ENCODE measurements at regions not wholly inside any gene's neighbourhood (a gene's known extent, or its start where the extent isn't known, plus 50 kb on each side); places are given as distances from the start of the nearest gene placed in this dataset.
"Not testable (repeated sequence)": the region's sequence is repeated elsewhere in the genome, so short reads cannot be mapped to it uniquely, and the experiment has no call there.

GRCh38 chrX:43225626-43226328 lies 430.3 kb upstream of the MAOA start:
- DNase-seq (ENCODE audit: low read depth): no peak

GRCh38 chrX:43238461-43238945 lies 417.6 kb upstream of the MAOA start:
- no peak for DNase-seq (ENCODE audit: low read depth)

DNA sequence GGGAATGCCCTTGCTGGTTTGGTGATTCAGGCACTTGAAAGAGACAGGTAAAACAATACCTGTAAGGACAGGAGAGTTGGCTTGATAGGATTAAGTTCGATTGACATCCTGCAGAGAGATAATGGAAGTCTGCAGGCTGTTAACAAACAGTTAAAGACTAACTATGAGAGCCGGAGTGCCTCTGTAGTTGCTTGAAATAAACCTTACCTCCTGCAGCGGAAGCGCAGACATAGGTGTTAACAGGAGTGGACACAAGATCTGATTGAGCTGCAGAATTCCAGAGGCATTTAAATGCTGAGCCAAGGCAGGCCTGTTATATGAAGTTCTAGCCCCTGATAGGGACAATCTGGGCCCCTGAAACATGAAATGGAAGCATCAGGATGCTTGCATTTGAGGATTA lies 416.7 kb upstream of the MAOA start:
- DNase-seq (ENCODE audit: low read depth): no peak

GRCh38 chrX:43255596-43255995 lies 400.5 kb upstream of the MAOA start:
- no peak for DNase-seq (ENCODE audit: low read depth)

- DNase-seq (ENCODE audit: low read depth): no peak
Measured at GRCh38 chrX:43266487-43266886, 389.6 kb upstream of the MAOA start.

- DNase-seq (ENCODE audit: low read depth): no peak
Measured at GRCh38 chrX:43267652-43268051, 388.4 kb upstream of the MAOA start.

DNA sequence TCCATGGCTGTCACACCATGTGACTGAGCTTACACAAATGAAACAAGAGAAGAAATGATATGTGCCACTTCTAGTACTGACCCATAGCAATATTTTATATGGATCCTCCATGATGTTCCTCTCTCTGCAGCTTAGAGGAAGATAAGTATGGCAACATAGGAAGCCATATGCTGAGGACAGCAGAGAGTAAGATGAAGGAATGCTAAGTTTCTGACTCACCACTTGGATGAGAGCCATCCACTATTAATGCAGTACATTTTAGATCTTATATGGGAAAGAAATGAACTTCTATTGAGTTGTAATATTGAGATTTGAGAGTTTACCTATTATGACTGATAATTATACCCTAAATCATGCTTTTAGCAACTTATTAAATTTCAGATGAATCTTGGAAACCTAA lies 386.9 kb upstream of the MAOA start:
- no peak for DNase-seq (ENCODE audit: low read depth)

GRCh38 chrX:43277879-43278278 lies 378.2 kb upstream of the MAOA start:
- no peak for DNase-seq (ENCODE audit: low read depth)

DNA sequence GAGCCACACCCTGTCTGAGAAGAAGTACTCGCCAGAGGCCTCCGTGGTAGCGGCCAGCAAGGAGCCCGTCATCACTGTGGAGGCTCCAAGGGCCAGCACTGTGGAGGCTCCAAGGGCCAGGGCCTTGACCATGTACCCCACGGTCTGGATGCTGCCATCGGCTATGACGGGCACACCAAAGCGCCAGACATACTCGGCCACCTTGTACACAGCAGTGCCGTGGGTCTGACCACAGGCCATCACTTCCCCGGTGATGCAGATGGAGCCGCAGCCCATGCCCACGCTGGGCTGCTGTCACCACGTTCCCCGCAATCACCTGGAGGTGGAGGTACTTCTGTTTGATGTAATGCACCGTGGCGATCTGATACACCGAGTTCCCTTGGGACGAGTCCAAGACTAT lies 377.7 kb upstream of the MAOA start:
- no peak for DNase-seq (ENCODE audit: low read depth)

GRCh38 chrX:43279341-43279808 lies 376.7 kb upstream of the MAOA start:
- no peak for DNase-seq (ENCODE audit: low read depth)

GRCh38 chrX:43283187-43283586 lies 372.9 kb upstream of the MAOA start:
- no peak for DNase-seq (ENCODE audit: low read depth)

DNA sequence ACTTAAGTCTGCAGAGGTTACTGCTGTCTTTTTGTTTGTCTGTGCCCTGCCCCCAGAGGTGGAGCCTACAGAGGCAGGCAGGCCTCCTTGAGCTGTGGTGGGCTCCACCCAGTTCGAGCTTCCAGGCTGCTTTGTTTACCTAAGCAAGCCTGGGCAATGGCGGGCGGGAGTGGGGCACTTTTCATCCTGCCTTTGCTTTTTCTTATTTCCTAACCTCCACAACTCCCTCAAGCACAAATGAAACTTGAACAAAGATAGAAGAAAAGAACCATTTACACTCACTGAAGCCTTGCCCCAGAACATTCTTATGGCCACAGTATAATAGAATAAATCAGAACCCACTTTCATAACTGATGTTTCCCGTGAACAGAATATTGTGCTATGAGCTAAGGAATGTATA lies 344.5 kb upstream of the MAOA start:
- not testable (repeated sequence) for DNase-seq (ENCODE audit: low read depth)

DNA sequence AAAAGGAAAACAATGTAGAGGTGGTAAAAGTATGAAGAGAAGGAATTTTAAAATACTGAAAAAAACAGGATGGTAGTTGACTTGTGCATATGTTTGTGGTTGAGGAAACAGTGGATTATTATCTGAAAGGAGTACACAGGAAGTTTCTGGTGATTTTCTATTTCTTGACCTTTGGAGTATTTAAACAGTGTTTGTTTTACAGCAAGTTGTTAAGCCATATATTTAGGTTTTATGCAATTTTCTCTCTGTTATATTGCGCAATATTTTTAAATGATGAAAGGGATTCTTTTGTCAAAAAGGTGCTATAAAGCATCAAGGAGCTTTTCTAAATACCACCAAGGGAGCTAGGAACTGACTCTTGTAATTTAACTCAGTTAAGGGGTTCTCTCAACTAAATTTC lies 343.1 kb upstream of the MAOA start:
- no peak for DNase-seq (ENCODE audit: low read depth)

DNA sequence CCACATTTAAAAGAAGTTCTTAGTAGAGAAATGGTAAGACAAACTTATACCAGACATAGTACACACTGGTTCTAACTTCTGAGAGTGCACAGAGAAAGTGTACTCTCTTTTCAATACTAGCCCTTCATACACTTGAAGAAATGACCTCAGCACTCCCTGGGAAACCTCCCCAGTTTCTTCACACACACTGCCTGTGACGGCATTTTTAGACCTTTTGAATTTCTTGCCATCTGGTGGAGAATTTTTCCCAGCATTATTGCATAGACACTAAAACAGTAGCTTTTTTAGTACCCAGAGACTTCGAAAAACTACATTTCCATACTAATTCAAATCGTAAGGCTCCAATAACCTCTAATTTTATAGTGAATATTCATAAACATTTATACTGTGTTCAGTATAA lies 341.6 kb upstream of the MAOA start:
- DNase-seq (ENCODE audit: low read depth): no peak

- DNase-seq (ENCODE audit: low read depth): no peak
Measured at GRCh38 chrX:43315622-43316021, 340.5 kb upstream of the MAOA start.

DNA sequence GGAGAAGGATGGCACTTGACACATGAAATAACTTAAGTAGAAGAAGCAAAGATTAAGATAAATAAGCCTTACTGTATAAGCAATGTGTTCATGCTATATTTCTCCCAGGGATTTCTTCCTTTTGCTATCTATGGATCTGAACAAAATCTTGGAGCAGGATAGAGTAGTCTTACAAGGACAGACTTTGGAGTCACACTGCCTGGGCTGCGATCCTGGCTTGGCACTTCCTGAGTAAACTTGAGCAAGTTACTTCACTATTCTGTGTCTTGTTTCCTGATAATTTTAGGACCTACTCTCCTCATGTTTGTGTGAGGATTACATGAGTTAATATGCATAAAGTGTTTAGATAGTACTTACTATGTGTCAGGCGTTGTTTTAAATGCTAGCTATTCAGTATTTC lies 340.0 kb upstream of the MAOA start:
- no peak for DNase-seq (ENCODE audit: low read depth)

- no peak for DNase-seq (ENCODE audit: low read depth)
Measured at GRCh38 chrX:43317378-43317777, 338.7 kb upstream of the MAOA start.

DNA sequence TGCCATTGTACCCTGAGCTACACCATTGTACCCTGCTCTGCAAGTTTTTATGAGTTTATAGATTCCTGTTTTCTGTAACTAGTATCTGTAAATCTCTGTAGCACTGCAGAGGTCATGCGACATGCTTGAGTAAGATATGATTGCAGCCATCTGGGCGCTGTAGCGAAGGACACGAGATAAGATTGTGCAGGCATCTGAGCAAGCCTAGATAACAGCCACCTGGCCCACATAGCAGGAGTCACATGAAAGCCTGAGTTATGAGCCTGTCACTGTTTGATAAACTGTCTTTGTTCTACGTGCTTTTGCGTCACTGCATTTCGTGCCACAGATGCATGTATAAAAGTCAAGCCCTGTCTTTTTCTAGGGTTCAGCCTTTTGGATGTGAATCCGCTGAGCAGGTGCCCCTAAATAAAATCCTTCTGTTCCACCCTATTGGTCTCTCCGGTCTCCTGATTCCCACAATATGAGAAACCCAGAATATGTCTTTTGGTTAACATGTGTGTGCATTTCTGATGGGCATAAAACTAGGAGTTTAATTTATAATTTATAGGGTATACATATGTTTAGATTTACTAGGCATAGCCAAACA lies 327.6 kb upstream of the MAOA start:
- DNase-seq (ENCODE audit: low read depth): no peak

- no peak for DNase-seq (ENCODE audit: low read depth)
Measured at GRCh38 chrX:43333543-43333942, 322.6 kb upstream of the MAOA start.

GRCh38 chrX:43345166-43345565 lies 310.9 kb upstream of the MAOA start:
- DNase-seq (ENCODE audit: low read depth): no peak

- peak; percentile 0 for DNase-seq (ENCODE audit: low read depth)
Measured at GRCh38 chrX:43349363-43349762, 306.7 kb upstream of the MAOA start.

GRCh38 chrX:43350935-43351334 lies 305.2 kb upstream of the MAOA start:
- no peak for DNase-seq (ENCODE audit: low read depth)

DNA sequence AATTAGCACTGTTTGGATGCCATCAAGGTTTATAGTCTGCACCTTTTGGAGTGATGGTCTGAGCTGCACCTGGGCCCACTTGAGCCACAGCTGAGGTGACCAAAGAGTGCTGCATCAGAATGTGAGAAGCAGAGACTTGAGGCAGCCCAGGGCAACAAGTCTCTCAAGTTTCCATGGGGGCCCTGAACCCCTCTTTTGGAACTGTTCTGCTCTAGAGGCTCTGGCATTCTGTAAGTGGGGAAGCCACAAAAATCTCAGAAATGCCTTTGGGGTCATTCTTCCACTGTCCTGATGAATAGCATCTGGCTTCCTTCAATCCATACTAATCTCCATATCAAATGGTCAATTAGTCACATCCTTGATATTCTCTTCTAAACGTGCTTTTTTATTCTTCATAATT lies 298.4 kb upstream of the MAOA start:
- no peak for DNase-seq (ENCODE audit: low read depth)

GRCh38 chrX:43373032-43373431 lies 283.1 kb upstream of the MAOA start:
- no peak for DNase-seq (ENCODE audit: low read depth)

Measured in fibroblast of gingiva (primary cell).